Spinal cord (tissue), 9 donors: ENCODE measurements at regions not wholly inside any gene's neighbourhood (a gene's known extent, or its start where the extent isn't known, plus 50 kb on each side); places are given as distances from the start of the nearest gene placed in this dataset.
"Not testable (repeated sequence)": the region's sequence is repeated elsewhere in the genome, so short reads cannot be mapped to it uniquely, and the experiment has no call there.

ENCODE experiments used
- DNase-seq, 6 donors: peaks; one replicate each; pipeline versions ENCODE4 v3.0.0 to v3.0.0-alpha.2; 2013 to 2015; ENCODE audit warnings: low spot score in 6 of 6, low read depth in 4 of 6
- H3K27ac ChIP-seq: one replicate; pipeline ENCODE4 v1.5.1; 2013; ENCODE audit warnings: low read depth, low read length, control low read depth
- H3K27me3 ChIP-seq: one replicate; pipeline ENCODE4 v1.6.1; 2013; ENCODE audit warnings: low read length; ENCODE audit not compliant: control insufficient read depth, insufficient read depth
- H3K36me3 ChIP-seq: one replicate; pipeline ENCODE4 v1.6.1; 2013; ENCODE audit warnings: low read length; ENCODE audit not compliant: control insufficient read depth, insufficient read depth
- H3K4me1 ChIP-seq: one replicate; pipeline ENCODE4 v1.6.1; 2013; ENCODE audit warnings: low read length; ENCODE audit not compliant: control insufficient read depth, insufficient read depth
- H3K4me3 ChIP-seq: one replicate; pipeline ENCODE4 v1.5.1; 2013; ENCODE audit warnings: low read depth, low read length, control low read depth
- H3K9me3 ChIP-seq: one replicate; pipeline ENCODE4 v1.6.1; 2013; ENCODE audit warnings: low read length; ENCODE audit not compliant: control insufficient read depth, insufficient read depth
- WGBS: methylation state at CpG from one replicate; pipeline ENCODE4 v1.1.5; 2013; ENCODE audit warnings: missing lambda C conversion rate; ENCODE audit not compliant: insufficient coverage; 5-methylcytosine and 5-hydroxymethylcytosine counted together
- donor health status: healthy.

- no peak for DNase-seq
- H3K4me3 ChIP-seq: no peak overlapping the region
- H3K27ac ChIP-seq: no peak overlapping the region
- H3K9me3 ChIP-seq: no peaks in the 10 kb centered on the region
- H3K36me3 ChIP-seq: no peaks in the 10 kb centered on the region
- WGBS: no CpG with 5 or more reads among the region's 1 CpG
- no peaks in the 10 kb centered on the region for H3K4me1 ChIP-seq
- H3K27me3 ChIP-seq: no peaks in the 10 kb centered on the region
These were observed 124.3 kb upstream of the SLC24A2 start for GRCh38 chr9:19913151-19913550.

GRCh38 chr9:19903076-19903475 is 114.2 kb upstream of the SLC24A2 start:
- no CpG with 5 or more reads among the region's 5 CpGs for WGBS
- Histone ChIP-seq H3K4me3 (no peak overlapping the region), H3K27me3 (no peaks in the 10 kb centered on the region), H3K4me1 (no peaks in the 10 kb centered on the region), H3K27ac (no peak overlapping the region), H3K36me3 (no peaks in the 10 kb centered on the region), H3K9me3 (no peaks in the 10 kb centered on the region)
- DNase-seq: no peak

- WGBS: 86% methylated on average over 2 of the region's 3 CpGs
- no peaks in the 10 kb centered on the region for H3K27me3 ChIP-seq
These were observed 112.7 kb upstream of the SLC24A2 start for GRCh38 chr9:19901586-19901985.

GRCh38 chr9:19896161-19896560 is 107.3 kb upstream of the SLC24A2 start:
- H3K4me3 ChIP-seq: no peak overlapping the region
- no peaks in the 10 kb centered on the region for H3K27me3 ChIP-seq
- 14% methylated on average over 1 of the region's 1 CpG for WGBS
- H3K27ac ChIP-seq: no peak overlapping the region
- DNase-seq: peak in 1 of 6 donors; percentile 40
- no peaks in the 10 kb centered on the region for H3K36me3 ChIP-seq
- H3K4me1 ChIP-seq: peaks cover 4% of the 10 kb centered on the region
- no peaks in the 10 kb centered on the region for H3K9me3 ChIP-seq

More at GRCh38 chr9:19901586-19901985, 112.7 kb upstream of the SLC24A2 start:
- Histone ChIP-seq H3K27ac (no peak overlapping the region), H3K36me3 (no peaks in the 10 kb centered on the region), H3K4me3 (no peak overlapping the region), H3K9me3 (no peaks in the 10 kb centered on the region), H3K4me1 (no peaks in the 10 kb centered on the region)
- no peak for DNase-seq

- not testable (repeated sequence) for H3K9me3 ChIP-seq, H3K36me3 ChIP-seq, H3K27ac ChIP-seq, H3K27me3 ChIP-seq, DNase-seq, H3K4me1 ChIP-seq, H3K4me3 ChIP-seq
- WGBS: 100% methylated on average over 1 of the region's 9 CpGs
These were observed 106.7 kb upstream of the SLC24A2 start for GRCh38 chr9:19895578-19895977.

- Histone ChIP-seq H3K27me3 (no peaks in the 10 kb centered on the region), H3K27ac (no peak overlapping the region), H3K36me3 (no peaks in the 10 kb centered on the region), H3K4me3 (no peak overlapping the region), H3K9me3 (no peaks in the 10 kb centered on the region), H3K4me1 (peaks cover 4% of the 10 kb centered on the region)
- WGBS: no CpG with 5 or more reads among the region's 3 CpGs
- peak in 2 of 6 donors; percentile 32 to 49 for DNase-seq
These were observed 106.2 kb upstream of the SLC24A2 start for GRCh38 chr9:19895006-19895405.

GRCh38 chr9:19885608-19886007 is 96.8 kb upstream of the SLC24A2 start:
- Histone ChIP-seq H3K4me1 (no peaks in the 10 kb centered on the region), H3K27me3 (no peaks in the 10 kb centered on the region), H3K27ac (no peak overlapping the region), H3K4me3 (no peak overlapping the region), H3K9me3 (peaks cover 2% of the 10 kb centered on the region), H3K36me3 (no peaks in the 10 kb centered on the region)
- DNase-seq: no peak
- WGBS: no CpG with 5 or more reads among the region's 4 CpGs

GRCh38 chr9:19879062-19879461 is 90.2 kb upstream of the SLC24A2 start:
- no peaks in the 10 kb centered on the region for H3K27me3 ChIP-seq
- H3K36me3 ChIP-seq: no peaks in the 10 kb centered on the region
- no peaks in the 10 kb centered on the region for H3K4me1 ChIP-seq
- no peak overlapping the region for H3K27ac ChIP-seq
- H3K9me3 ChIP-seq: no peaks in the 10 kb centered on the region
- 20% methylated on average over 1 of the region's 2 CpGs for WGBS
- DNase-seq: peak in 1 of 6 donors; percentile 75
- H3K4me3 ChIP-seq: no peak overlapping the region

- Histone ChIP-seq H3K4me1 (no peaks in the 10 kb centered on the region), H3K36me3 (no peaks in the 10 kb centered on the region), H3K9me3 (no peaks in the 10 kb centered on the region), H3K4me3 (no peak overlapping the region), H3K27ac (no peak overlapping the region), H3K27me3 (no peaks in the 10 kb centered on the region)
- 83% methylated on average over 2 of the region's 3 CpGs for WGBS
- no peak for DNase-seq
These were observed 87.9 kb upstream of the SLC24A2 start for GRCh38 chr9:19876569-19877316.

GRCh38 chr9:19875291-19875920 is 86.6 kb upstream of the SLC24A2 start:
- Histone ChIP-seq H3K4me3 (no peak overlapping the region), H3K27ac (no peak overlapping the region), H3K9me3 (no peaks in the 10 kb centered on the region), H3K4me1 (no peaks in the 10 kb centered on the region), H3K36me3 (no peaks in the 10 kb centered on the region), H3K27me3 (no peaks in the 10 kb centered on the region)
- no peak for DNase-seq
- 85% methylated on average over 4 of the region's 5 CpGs for WGBS
